Fibroblast of lung (primary cell): ENCODE measurements at regions not wholly inside any gene's neighbourhood (a gene's known extent, or its start where the extent isn't known, plus 50 kb on each side); places are given as distances from the start of the nearest gene placed in this dataset.

Experiments used
- DNase-seq, 2 donors: peaks; one replicate each; pipeline versions ENCODE4 v3.0.0 to v3.0.0-alpha.2; 2010; ENCODE audit warnings: low read depth in 2 of 2
- H2AFZ ChIP-seq: 2 replicates; pipeline ENCODE4 v1.5.1; 2012; ENCODE audit warnings: low read length, control low read depth, inconsistent platforms
- H3K27ac ChIP-seq: 2 replicates; pipeline ENCODE4 v1.5.1; 2011; ENCODE audit warnings: low read length, control low read depth; ENCODE audit not compliant: insufficient read depth
- H3K27me3 ChIP-seq: 2 replicates; pipeline ENCODE4 v1.5.1; 2011; ENCODE audit warnings: mild to moderate bottlenecking, low read length; ENCODE audit not compliant: control insufficient read depth, insufficient read depth
- H3K36me3 ChIP-seq: 2 replicates; pipeline ENCODE4 v1.5.1; 2011; ENCODE audit warnings: low read length; ENCODE audit not compliant: control insufficient read depth, insufficient read depth
- H3K4me1 ChIP-seq: 2 replicates; pipeline ENCODE4 v1.5.1; 2011; ENCODE audit warnings: low read length; ENCODE audit not compliant: control insufficient read depth, insufficient read depth; ENCODE audit errors: extremely low read depth
- H3K4me2 ChIP-seq: 2 replicates; pipeline ENCODE4 v1.5.1; 2011; ENCODE audit warnings: low read length, control low read depth; ENCODE audit not compliant: insufficient read depth; ENCODE audit errors: extremely low read depth
- H3K4me3 ChIP-seq, 4 experiments: fragments of 200-600 bp in 1 of 4; sonication (generic) in 1 of 4; replicated peaks in 1 of 4; 2 replicates each; pipeline ENCODE4 v1.5.1; 2011 to 2016; ENCODE audit warnings: low read length in 4 of 4, low read depth in 3 of 4, mild to moderate bottlenecking in 3 of 4, control low read depth in 2 of 4, inconsistent platforms in 1 of 4, mixed read lengths in 1 of 4; ENCODE audit not compliant: insufficient read depth in 1 of 4; ENCODE audit errors: control extremely low read depth in 1 of 4
- H3K79me2 ChIP-seq: 2 replicates; pipeline ENCODE4 v1.5.1; 2012; ENCODE audit warnings: mild to moderate bottlenecking, low read length, inconsistent platforms; ENCODE audit not compliant: control insufficient read depth, insufficient read depth
- H3K9ac ChIP-seq: 2 replicates; pipeline ENCODE4 v1.5.1; 2011; ENCODE audit warnings: mild to moderate bottlenecking, low read length, control low read depth; ENCODE audit not compliant: insufficient read depth
- H3K9me3 ChIP-seq: 2 replicates; pipeline ENCODE4 v1.5.1; 2012; ENCODE audit warnings: low read depth, low read length; ENCODE audit not compliant: control insufficient read depth, insufficient read depth
- H4K20me1 ChIP-seq: 2 replicates; pipeline ENCODE4 v1.5.1; 2011; ENCODE audit warnings: low read length; ENCODE audit not compliant: control insufficient read depth, insufficient read depth; ENCODE audit errors: extremely low read depth
- EZH2 ChIP-seq: IDR thresholded peaks from 2 replicates; pipeline ENCODE4 v1.5.1; 2012; ENCODE audit warnings: low read length, control low read depth, mild to moderate bottlenecking; ENCODE audit errors: missing control alignments
- TF ChIP-seq, protein P1 (sequence below), 2 donors: IDR thresholded peaks in 1 of 2; conservative IDR thresholded peaks in 1 of 2; 1 replicate in 1 of 2; 2 replicates in 1 of 2; pipeline ENCODE4 v1.5.1; 2011 to 2012; ENCODE audit warnings: low read length in 2 of 2, control low read depth in 1 of 2, inconsistent platforms in 1 of 2, low read depth in 1 of 2, mild to moderate bottlenecking in 1 of 2

DNA sequence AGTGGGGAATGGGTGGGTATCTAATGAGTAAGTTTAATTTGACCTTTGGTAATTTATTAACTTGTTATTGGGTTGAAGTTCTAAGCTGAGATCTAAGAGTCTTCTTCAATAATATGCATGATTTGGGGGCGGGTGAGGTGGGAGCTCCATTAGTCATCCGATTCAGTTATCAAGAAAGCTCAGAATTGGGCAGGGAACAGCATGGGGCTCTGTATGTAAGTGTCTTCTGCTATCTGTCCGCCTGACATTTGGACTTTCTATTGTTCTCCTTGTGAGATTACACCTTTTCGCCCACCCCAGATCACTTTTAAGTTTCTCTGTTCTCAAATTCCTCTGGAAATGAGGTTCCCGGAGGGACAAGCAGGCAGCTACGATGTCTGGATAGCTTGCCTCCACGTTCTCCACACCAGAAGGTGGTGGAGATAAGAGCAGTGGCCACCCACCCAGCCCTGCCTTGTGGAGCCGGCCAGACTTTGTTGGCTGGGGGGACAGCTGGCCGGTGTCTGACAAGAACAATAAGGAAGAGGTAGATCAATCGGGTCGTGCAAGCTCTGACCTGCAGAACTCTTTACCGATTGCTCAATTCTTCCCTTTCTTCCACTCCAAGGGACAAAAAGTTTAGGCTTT, 75.5 kb upstream of the GATA6 start:
- Histone ChIP-seq H3K4me1 (no peaks in the 10 kb centered on the region), H3K4me3 (no peak overlapping the region), H3K9ac (no peak overlapping the region), H3K36me3 (no peaks in the 10 kb centered on the region), H3K9me3 (no peaks in the 10 kb centered on the region), H2AFZ (no peak overlapping the region), H3K27ac (no peak overlapping the region), H3K4me2 (no peak overlapping the region), H3K79me2 (no peaks in the 10 kb centered on the region), H3K27me3 (no peaks in the 10 kb centered on the region), H4K20me1 (no peaks in the 10 kb centered on the region)
- DNase-seq: no peak
- no peak for TF ChIP-seq EZH2
- TF ChIP-seq, protein P1, sequence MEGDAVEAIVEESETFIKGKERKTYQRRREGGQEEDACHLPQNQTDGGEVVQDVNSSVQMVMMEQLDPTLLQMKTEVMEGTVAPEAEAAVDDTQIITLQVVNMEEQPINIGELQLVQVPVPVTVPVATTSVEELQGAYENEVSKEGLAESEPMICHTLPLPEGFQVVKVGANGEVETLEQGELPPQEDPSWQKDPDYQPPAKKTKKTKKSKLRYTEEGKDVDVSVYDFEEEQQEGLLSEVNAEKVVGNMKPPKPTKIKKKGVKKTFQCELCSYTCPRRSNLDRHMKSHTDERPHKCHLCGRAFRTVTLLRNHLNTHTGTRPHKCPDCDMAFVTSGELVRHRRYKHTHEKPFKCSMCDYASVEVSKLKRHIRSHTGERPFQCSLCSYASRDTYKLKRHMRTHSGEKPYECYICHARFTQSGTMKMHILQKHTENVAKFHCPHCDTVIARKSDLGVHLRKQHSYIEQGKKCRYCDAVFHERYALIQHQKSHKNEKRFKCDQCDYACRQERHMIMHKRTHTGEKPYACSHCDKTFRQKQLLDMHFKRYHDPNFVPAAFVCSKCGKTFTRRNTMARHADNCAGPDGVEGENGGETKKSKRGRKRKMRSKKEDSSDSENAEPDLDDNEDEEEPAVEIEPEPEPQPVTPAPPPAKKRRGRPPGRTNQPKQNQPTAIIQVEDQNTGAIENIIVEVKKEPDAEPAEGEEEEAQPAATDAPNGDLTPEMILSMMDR (conservative IDR thresholded peaks at IDR 0.05 in 1 of 2, IDR thresholded peaks at IDR 0.05 in 1 of 2; ENCODE audit: low read depth in 1 of 2, low read length in 2 of 2): no peak

DNA sequence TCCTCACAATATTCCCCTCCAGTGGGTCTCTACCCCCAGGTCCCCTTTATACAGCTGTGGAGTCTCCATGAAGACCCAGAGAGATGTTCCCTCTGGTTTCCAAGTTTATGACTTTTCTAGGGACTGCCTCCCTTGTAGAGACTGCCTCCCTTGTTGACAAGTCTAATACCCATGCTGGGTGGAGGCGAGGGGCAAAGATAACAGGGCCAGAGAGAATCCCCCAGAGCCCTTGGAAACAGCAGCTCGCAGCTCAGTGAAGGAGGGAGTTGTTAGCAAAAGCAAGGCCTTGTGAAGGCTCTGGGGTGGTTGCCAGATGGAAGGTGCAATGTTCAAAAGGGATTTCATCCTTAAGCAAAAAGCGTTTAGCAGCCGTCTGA, 75.0 kb upstream of the GATA6 start:
- no peaks in the 10 kb centered on the region for H3K9me3 ChIP-seq
- H3K27me3 ChIP-seq: no peaks in the 10 kb centered on the region
- no peak for DNase-seq

DNA sequence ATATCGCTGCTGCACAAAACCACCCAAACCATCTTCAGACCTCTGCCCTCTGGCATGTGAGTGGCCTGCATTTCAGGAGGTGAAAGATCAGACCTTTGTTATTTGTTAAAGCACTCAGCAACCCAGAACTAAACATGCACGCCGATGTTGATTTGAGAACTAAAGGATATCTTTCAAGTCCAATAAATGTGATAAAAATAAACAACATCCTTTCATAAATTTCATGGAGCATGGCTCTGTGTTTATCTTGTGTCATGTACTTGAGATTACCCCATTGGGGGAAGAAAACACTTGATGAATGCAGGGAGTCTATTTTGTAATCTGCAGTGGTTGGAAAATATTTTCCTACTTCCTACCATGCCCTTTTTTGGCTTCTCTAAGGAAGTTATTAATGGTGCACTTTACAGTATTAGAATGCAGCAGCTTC, 70.8 kb upstream of the GATA6 start:
- Histone ChIP-seq H4K20me1 (no peaks in the 10 kb centered on the region), H3K9me3 (no peaks in the 10 kb centered on the region), H3K79me2 (no peaks in the 10 kb centered on the region), H3K4me2 (no peak overlapping the region), H3K4me3 (no peak overlapping the region), H2AFZ (no peak overlapping the region), H3K9ac (no peak overlapping the region), H3K27ac (no peak overlapping the region), H3K36me3 (no peaks in the 10 kb centered on the region), H3K27me3 (no peaks in the 10 kb centered on the region), H3K4me1 (no peaks in the 10 kb centered on the region)
- TF ChIP-seq EZH2: no peak
- TF ChIP-seq, protein P1 (conservative IDR thresholded peaks at IDR 0.05 in 1 of 2, IDR thresholded peaks at IDR 0.05 in 1 of 2; ENCODE audit: low read depth in 1 of 2, low read length in 2 of 2): no peak
- peak in 1 of 2 donors; percentile 36 for DNase-seq

More for the DNA sequence above, 75.0 kb upstream of the GATA6 start:
- no peak overlapping the region for H2AFZ ChIP-seq
- H3K4me1 ChIP-seq: no peaks in the 10 kb centered on the region
- no peak overlapping the region for H3K27ac ChIP-seq
- no peak overlapping the region for H3K4me2 ChIP-seq
- no peaks in the 10 kb centered on the region for H4K20me1 ChIP-seq
- no peaks in the 10 kb centered on the region for H3K36me3 ChIP-seq
- H3K79me2 ChIP-seq: no peaks in the 10 kb centered on the region
- H3K9ac ChIP-seq: no peak overlapping the region
- TF ChIP-seq, protein P1 (conservative IDR thresholded peaks at IDR 0.05 in 1 of 2, IDR thresholded peaks at IDR 0.05 in 1 of 2; ENCODE audit: low read depth in 1 of 2, low read length in 2 of 2): no peak
- no peak for TF ChIP-seq EZH2
- no peak overlapping the region for H3K4me3 ChIP-seq
